Kidney (tissue), 13 donors: ENCODE measurements at regions not wholly inside any gene's neighbourhood (a gene's known extent, or its start where the extent isn't known, plus 50 kb on each side); places are given as distances from the start of the nearest gene placed in this dataset.

Source experiments
- DNase-seq, 5 donors: peaks; one replicate each; pipeline ENCODE4 v3.0.0-alpha.2; 2013 to 2020
- FAIRE-seq: peaks from 2 replicates; lab custom pipeline; 2012; peaks lifted over from hg19 to GRCh38; lab: Jason Lieb, UNC
- H3K27ac ChIP-seq, 2 donors: one replicate each; pipeline ENCODE4 v1.7.0; 2013; ENCODE audit warnings: low read depth in 2 of 2, low read length in 2 of 2, inconsistent platforms in 1 of 2
- H3K27me3 ChIP-seq: one replicate; pipeline ENCODE4 v1.7.1; 2013; ENCODE audit warnings: low read length, inconsistent platforms; ENCODE audit not compliant: control insufficient read depth, insufficient read depth
- H3K36me3 ChIP-seq, 3 donors: one replicate each; pipeline versions ENCODE4 v1.7.0 to v1.7.1; 2013; ENCODE audit warnings: low read length in 3 of 3, control low read depth in 1 of 3, inconsistent platforms in 1 of 3; ENCODE audit not compliant: insufficient read depth in 3 of 3, control insufficient read depth in 2 of 3
- H3K4me1 ChIP-seq, 3 donors: one replicate each; pipeline versions ENCODE4 v1.7.0 to v1.7.1; 2013; ENCODE audit warnings: low read length in 3 of 3, inconsistent platforms in 1 of 3, low read depth in 1 of 3; ENCODE audit not compliant: control insufficient read depth in 2 of 3, insufficient read depth in 2 of 3
- H3K4me3 ChIP-seq, 3 donors: one replicate each; pipeline versions ENCODE4 v1.7.0 to v1.8.1; 2013; ENCODE audit warnings: low read length in 3 of 3, control low read depth in 1 of 3, inconsistent platforms in 1 of 3
- H3K9ac ChIP-seq, 3 donors: one replicate each; pipeline versions ENCODE4 v1.7.0 to v1.7.1; 2013; ENCODE audit warnings: low read length in 3 of 3, control low read depth in 1 of 3, inconsistent platforms in 1 of 3
- H3K9me3 ChIP-seq, 3 donors: one replicate each; pipeline versions ENCODE4 v1.7.0 to v1.7.1; 2013; ENCODE audit warnings: low read length in 3 of 3, control low read depth in 1 of 3, inconsistent platforms in 1 of 3; ENCODE audit not compliant: control insufficient read depth in 2 of 3, insufficient read depth in 1 of 3
- intact Hi-C: fragments of 100-400 bp; cut with DNase I; formaldehyde crosslinking; loops from one replicate; pipeline ENCODE4 v1.11.1; 2022
- TF ChIP-seq, protein P1 (sequence below): IDR thresholded peaks from 3 replicates; pipeline ENCODE4 v1.5.1; 2012; ENCODE audit warnings: mild to moderate bottlenecking, moderate library complexity, borderline replicate concordance; ENCODE audit not compliant: insufficient read depth; ENCODE audit errors: extremely low read depth
- donor health status: control.
- donor health status: control.
- donor health status: control.
- donor health status: control.
- donor health status: control.
- donor health status: DM: yes; HTN: yes; CAD: no.
- donor health status: Normal renal cell carcinoma (clear cell type).

DNA sequence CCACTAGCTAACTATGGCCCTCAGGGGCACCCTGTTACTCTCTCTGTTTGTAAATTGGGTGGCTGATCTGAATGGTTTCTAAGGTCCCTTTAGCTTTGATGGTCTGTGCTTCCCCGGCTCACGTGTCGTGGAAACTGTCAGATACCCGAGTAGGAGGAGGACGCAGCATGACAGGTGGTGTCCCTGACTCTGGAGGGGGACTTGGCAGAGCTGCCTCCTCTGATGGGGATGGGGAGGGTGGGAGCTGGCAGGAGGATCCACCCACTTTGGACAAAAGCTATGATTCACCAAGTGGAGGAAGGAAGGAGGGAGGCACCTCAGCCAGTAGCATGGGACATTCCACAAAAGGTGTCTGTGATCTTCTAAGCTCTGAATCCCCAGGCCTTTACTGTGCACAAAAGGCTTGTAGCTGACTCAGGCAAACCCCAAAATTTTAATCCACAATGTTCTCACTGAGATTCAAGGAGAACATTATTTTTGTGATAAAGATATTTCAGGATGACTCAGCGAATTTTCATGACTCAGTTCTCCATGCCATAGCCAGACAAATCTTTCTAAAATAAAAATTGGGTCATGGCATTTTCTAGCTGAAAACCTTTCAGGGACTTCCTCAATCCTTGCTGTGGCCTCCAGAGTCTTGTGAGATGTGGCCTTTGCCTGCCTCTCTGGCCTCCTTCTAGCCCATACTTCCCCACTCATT is 131.0 kb upstream of the BRINP1 start:
- intact Hi-C loops, result no loop called here
- Histone ChIP-seq H3K27me3 (no peaks in the 10 kb centered on the region), H3K4me1 (no peaks in the 10 kb centered on the region), H3K4me3 (no peak overlapping the region), H3K9me3 (no peaks in the 10 kb centered on the region), H3K27ac (no peak overlapping the region), H3K36me3 (no peaks in the 10 kb centered on the region), H3K9ac (no peak overlapping the region)
- TF ChIP-seq, protein P1, sequence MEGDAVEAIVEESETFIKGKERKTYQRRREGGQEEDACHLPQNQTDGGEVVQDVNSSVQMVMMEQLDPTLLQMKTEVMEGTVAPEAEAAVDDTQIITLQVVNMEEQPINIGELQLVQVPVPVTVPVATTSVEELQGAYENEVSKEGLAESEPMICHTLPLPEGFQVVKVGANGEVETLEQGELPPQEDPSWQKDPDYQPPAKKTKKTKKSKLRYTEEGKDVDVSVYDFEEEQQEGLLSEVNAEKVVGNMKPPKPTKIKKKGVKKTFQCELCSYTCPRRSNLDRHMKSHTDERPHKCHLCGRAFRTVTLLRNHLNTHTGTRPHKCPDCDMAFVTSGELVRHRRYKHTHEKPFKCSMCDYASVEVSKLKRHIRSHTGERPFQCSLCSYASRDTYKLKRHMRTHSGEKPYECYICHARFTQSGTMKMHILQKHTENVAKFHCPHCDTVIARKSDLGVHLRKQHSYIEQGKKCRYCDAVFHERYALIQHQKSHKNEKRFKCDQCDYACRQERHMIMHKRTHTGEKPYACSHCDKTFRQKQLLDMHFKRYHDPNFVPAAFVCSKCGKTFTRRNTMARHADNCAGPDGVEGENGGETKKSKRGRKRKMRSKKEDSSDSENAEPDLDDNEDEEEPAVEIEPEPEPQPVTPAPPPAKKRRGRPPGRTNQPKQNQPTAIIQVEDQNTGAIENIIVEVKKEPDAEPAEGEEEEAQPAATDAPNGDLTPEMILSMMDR, result no peak
- FAIRE-seq (no peak), DNase-seq (peak in 1 of 5 donors; percentile 1)

DNA sequence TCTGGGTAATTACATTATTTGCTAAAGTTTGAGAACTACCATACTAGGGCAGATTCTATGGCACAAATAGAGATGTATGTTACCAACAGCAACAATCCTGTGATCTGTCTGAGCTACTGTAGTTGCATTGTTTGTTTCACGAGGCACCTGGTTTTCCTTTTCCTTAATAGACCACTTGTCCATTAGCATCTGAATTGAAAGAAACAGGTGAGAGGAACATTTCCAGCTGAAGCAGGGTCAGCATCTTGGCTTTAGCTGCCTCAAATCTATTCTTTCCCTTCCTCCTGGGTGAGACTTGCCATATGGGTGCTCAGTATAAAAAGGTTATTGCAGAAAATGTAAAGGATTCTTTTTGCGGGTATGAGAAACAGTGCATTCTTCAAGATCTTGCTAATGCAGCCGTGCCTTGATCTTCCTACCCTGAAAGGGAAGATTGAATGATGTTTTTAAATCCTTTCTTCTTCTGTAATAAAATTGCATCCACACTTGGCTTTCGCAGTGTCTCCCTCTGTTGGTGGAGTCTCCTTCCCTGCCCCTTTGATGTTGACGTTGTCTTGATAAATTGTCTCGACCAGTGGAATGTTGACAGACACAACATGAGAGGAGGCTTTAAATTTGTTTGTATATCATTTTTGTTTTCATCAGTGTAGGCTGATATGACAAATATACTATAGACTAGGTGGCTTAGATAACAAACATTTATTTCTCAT is 118.0 kb upstream of the BRINP1 start:
- TF ChIP-seq, protein P1, result no peak
- FAIRE-seq (no peak), DNase-seq (no peak)
- H3K27me3 ChIP-seq, result no peaks in the 10 kb centered on the region
- intact Hi-C loops, result no loop called here
- H3K4me1 ChIP-seq, result no peaks in the 10 kb centered on the region
- H3K27ac ChIP-seq, result no peak overlapping the region
- H3K9me3 ChIP-seq, result no peaks in the 10 kb centered on the region
- no peaks in the 10 kb centered on the region for H3K36me3 ChIP-seq
- H3K4me3 ChIP-seq, result no peak overlapping the region
- H3K9ac ChIP-seq, result no peak overlapping the region

DNA sequence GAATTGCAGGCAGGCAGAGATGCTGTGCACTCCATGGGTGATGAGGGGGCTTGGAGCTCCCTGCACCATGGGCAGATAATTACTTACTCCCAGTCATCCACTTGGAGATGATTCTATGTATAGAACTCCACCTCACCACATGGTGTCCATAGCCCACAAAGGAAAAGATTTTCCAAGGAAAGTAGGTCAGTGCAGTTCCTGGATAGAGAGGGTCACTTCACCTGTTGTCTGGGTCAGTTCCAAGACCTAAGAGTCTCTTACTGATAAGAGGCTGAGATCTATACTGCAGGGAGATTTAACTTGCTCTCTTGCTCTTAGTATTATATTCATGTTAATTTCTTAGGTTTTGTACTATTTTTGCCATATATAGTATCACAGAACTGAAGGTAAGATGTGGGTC is 113.9 kb upstream of the BRINP1 start:
- TF ChIP-seq, protein P1, result no peak
- Histone ChIP-seq H3K36me3 (no peaks in the 10 kb centered on the region), H3K4me1 (no peaks in the 10 kb centered on the region), H3K4me3 (no peak overlapping the region), H3K27ac (no peak overlapping the region), H3K9ac (no peak overlapping the region), H3K9me3 (no peaks in the 10 kb centered on the region), H3K27me3 (no peaks in the 10 kb centered on the region)
- intact Hi-C loops, result no loop called here
- DNase-seq (no peak), FAIRE-seq (no peak)
